Fibroblast of pulmonary artery (primary cell): ENCODE measurements at regions not wholly inside any gene's neighbourhood (a gene's known extent, or its start where the extent isn't known, plus 50 kb on each side); places are given as distances from the start of the nearest gene placed in this dataset.

Source experiments
- DNase-seq: peaks from one replicate; pipeline ENCODE4 v3.0.0-alpha.2; 2010; ENCODE audit warnings: low read depth
- H3K4me3 ChIP-seq: replicated peaks from 2 replicates; pipeline ENCODE4 v1.5.1; 2011; ENCODE audit warnings: low read depth, mild to moderate bottlenecking, control low read depth, low read length, moderate library complexity
- TF ChIP-seq, protein P1 (sequence below): IDR thresholded peaks from 2 replicates; pipeline ENCODE4 v1.5.1; 2011; ENCODE audit warnings: mild to moderate bottlenecking, control low read depth, low read length, inconsistent platforms; ENCODE audit errors: missing control alignments

DNA sequence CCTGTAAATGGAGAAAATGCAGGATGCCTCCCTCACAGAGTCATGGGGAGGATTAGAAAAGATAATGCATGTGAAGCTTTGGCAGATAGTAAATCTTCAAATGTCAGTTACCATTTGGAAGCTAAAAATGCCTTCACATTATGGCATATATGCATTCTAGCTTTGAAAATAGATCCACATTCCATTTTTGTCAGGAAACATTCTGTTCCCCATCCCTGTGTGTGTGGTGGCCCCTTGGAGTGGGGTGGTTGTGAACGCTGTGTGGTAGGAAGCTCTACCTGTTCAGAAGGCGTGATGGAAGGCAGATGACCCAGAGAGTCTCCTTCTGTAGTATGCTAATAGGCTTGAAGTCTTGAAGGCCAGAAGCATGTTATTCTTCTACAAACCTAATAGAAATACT is 242.0 kb downstream of the HAPSTR1 start:
- TF ChIP-seq, protein P1, sequence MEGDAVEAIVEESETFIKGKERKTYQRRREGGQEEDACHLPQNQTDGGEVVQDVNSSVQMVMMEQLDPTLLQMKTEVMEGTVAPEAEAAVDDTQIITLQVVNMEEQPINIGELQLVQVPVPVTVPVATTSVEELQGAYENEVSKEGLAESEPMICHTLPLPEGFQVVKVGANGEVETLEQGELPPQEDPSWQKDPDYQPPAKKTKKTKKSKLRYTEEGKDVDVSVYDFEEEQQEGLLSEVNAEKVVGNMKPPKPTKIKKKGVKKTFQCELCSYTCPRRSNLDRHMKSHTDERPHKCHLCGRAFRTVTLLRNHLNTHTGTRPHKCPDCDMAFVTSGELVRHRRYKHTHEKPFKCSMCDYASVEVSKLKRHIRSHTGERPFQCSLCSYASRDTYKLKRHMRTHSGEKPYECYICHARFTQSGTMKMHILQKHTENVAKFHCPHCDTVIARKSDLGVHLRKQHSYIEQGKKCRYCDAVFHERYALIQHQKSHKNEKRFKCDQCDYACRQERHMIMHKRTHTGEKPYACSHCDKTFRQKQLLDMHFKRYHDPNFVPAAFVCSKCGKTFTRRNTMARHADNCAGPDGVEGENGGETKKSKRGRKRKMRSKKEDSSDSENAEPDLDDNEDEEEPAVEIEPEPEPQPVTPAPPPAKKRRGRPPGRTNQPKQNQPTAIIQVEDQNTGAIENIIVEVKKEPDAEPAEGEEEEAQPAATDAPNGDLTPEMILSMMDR: no peak
- no peak overlapping the region for H3K4me3 ChIP-seq
- no peak for DNase-seq

DNA sequence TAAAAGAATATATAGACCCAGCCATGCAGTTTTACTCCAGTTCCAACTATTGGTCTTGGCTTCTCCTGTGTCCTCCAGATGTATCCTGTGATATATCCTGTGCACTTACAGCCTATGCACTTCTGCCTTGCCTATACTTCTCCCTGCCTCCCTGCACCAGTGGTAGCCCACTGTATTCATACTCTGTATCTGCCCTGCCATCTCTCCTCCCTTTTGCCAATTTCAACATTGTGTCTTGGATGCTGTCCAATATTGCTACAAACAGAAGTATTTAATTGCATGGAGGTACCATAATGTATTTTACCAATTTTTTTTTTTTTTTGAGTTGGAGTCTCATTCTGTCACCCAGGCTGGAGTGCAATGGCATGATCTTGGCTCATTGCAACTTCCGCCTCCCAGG is 242.7 kb downstream of the HAPSTR1 start:
- H3K4me3 ChIP-seq: no peak overlapping the region
- TF ChIP-seq, protein P1: no peak
- DNase-seq: no peak

DNA sequence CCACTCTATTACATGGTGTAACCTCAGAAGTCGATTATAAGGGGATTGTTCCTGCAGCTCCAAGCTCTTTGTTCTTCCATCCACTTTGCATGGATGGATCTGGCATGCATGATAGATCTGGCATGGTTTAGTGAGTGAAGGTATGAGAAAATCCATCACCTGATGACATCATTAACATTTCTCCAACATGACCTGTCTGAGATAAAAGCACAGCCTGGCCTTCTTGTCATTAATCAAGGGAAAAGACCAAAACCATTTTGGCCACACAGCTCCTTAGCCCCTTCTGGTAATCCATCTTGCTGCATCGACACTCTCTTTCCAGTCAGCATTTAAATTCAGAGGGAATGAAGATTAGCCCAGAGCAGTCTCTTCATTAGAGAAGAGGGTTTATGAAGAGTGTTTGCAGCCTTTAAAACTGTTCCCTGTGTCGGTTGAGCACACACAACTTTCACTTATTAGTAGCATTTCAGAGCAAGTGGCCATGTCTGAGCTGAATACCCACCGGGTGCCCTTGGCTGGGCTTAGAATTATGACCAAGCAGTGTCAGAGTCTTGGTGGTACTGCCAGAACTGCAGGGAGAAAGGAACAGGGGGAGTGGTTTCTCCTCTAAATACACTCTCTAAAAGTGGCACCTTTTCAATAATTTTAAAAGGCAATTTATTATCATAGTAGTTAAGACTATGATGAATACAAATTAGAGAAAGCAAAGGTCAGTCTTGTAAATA is 246.0 kb downstream of the HAPSTR1 start:
- TF ChIP-seq, protein P1: no peak
- no peak for DNase-seq
- H3K4me3 ChIP-seq: no peak overlapping the region

DNA sequence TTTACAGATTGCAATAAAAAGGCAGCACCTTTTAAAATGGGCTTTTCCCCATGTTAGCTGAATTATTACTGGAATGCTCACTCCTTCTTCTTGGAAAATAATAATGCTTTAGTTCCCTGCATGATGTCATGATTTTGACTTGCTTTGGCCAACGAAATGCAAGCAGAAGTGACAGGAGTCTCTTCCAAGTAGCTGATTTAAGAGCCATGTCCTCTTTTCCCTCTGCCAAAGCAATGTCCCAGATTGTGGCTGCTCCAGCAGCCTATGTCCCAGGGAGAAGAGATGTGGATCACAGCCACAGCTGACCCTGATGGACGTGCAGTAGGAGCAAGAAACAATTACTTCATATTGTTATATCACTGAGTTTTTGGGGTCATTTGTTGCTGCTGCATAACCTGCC is 246.6 kb downstream of the HAPSTR1 start:
- H3K4me3 ChIP-seq: no peak overlapping the region
- no peak for DNase-seq
- TF ChIP-seq, protein P1: no peak

DNA sequence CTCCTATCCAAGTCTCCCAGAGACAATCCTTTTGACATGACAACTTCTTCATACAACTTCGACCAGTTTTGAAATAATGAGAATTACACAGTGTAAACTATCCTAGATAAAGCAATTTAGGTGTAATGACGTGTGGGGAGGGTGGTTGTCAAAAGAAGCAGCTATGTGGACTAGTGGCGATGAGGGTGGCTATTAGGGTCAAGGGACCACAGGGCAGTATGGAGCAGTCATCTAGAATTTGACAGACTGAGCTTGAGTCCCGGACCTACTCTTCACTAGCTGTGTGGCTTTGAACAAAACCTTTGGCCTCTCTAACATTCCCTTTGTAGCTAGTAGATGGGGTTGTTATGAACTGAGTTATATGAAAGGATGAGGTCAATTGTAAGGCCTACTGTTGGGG is 247.1 kb downstream of the HAPSTR1 start:
- H3K4me3 ChIP-seq: no peak overlapping the region
- no peak for DNase-seq
- TF ChIP-seq, protein P1: no peak

DNA sequence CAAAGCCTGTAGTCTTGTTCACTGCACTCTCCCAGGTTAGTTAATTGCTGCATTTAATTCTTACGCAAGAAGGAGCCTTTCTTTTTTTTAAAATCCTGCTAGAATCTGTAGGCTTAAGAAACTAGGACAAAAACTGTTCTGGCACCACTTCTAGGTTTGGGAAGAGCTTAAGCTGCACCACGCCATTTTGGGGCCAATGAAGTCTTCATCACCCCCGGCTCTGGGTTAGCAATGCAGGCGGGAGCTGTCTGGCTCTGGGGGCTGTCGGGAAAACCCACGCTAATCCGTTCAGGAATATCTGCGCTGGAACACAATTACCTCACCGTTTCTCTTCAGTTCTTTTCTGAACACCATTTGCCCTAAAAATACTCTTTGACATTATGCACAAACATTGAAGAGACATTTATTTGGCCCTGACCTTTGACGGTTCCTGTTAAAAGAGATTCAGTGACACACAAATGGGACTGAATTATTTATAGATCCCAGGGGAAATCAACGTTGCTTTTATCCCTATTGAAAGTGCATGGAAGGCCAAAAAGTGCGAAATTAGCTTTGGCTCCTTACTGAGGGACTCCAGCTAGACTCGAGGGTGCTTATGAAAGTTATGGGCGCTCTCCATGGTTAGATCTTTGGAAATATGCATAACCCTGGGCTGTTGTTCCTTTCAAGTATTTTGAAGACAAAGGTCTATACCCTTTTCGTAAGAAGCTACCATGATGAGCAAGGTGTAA is 249.2 kb downstream of the HAPSTR1 start:
- TF ChIP-seq, protein P1: no peak
- H3K4me3 ChIP-seq: no peak overlapping the region
- DNase-seq: no peak
